OCI-LY7 (cell line): ENCODE measurements at regions not wholly inside any gene's neighbourhood (a gene's known extent, or its start where the extent isn't known, plus 50 kb on each side); places are given as distances from the start of the nearest gene placed in this dataset.

Source experiments
- EZH2phosphoT487 ChIP-seq: fragments of 200-600 bp; sonication (generic); IDR thresholded peaks from 2 replicates; pipeline ENCODE4 v1.6.1; 2018; ENCODE audit warnings: low read depth, borderline replicate concordance, mild to moderate bottlenecking, mixed run types, antibody characterized with exemption, low read length, moderate library complexity, mixed read lengths
- TF ChIP-seq, protein P1 (sequence below): fragments of 200-600 bp; sonication (generic); conservative IDR thresholded peaks from 2 replicates; pipeline ENCODE4 v1.5.1; 2014; ENCODE audit warnings: mild to moderate bottlenecking, antibody characterized with exemption, low read length, moderate library complexity, mixed read lengths

DNA sequence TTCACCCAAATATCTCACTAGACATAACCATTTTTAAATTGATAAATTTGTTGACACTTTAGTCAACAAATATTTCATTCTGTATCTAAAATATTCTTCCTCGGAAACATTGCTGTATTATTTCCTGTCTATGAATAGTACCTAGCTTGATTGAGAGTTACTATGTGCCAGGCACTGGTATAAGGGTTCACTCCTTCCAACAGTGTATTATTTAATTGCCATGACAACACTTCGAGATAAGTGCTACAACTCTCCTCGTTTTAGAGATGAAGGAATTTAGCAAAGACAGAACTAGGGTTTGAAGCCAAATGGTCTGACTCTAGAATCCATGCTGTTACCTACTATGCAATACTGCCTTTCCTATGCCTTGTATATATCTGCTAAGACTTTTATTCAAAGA is 287.2 kb downstream of the YTHDC2 start:
- TF ChIP-seq, protein P1, sequence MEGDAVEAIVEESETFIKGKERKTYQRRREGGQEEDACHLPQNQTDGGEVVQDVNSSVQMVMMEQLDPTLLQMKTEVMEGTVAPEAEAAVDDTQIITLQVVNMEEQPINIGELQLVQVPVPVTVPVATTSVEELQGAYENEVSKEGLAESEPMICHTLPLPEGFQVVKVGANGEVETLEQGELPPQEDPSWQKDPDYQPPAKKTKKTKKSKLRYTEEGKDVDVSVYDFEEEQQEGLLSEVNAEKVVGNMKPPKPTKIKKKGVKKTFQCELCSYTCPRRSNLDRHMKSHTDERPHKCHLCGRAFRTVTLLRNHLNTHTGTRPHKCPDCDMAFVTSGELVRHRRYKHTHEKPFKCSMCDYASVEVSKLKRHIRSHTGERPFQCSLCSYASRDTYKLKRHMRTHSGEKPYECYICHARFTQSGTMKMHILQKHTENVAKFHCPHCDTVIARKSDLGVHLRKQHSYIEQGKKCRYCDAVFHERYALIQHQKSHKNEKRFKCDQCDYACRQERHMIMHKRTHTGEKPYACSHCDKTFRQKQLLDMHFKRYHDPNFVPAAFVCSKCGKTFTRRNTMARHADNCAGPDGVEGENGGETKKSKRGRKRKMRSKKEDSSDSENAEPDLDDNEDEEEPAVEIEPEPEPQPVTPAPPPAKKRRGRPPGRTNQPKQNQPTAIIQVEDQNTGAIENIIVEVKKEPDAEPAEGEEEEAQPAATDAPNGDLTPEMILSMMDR = no peak
- no peak for TF ChIP-seq EZH2phosphoT487
